HEK293 (cell line): ENCODE measurements at regions not wholly inside any gene's neighbourhood (a gene's known extent, or its start where the extent isn't known, plus 50 kb on each side); places are given as distances from the start of the nearest gene placed in this dataset.
A peak's percentile ranks its signal among the peaks of the same experiment; 100 is the strongest.

ENCODE experiments used
- CTCF ChIA-PET: fragments of 350-600 bp; formaldehyde crosslinking; extraction: SDS; loops from one replicate; lab custom pipeline; 2021; ENCODE audit warnings: antibody characterized with exemption; lab: Yijun Ruan, JAX
- POLR2A ChIA-PET: fragments of 300-600 bp; formaldehyde crosslinking; extraction: SDS; loops from one replicate; lab custom pipeline; 2020; ENCODE audit warnings: antibody characterized with exemption, inconsistent platforms; lab: Yijun Ruan, JAX
- H3K27ac ChIP-seq: fragments of 200-500 bp; sonication (Bioruptor generic); 2 replicates; pipeline ENCODE4 v1.5.1; 2014; ENCODE audit warnings: low read depth, low read length, control low read depth, inconsistent platforms; ENCODE audit errors: extremely low read depth
- H3K36me3 ChIP-seq, 2 experiments: fragments of 200-500 bp in 1 of 2; sonication (Bioruptor generic) in 1 of 2; 1 replicate in 1 of 2; 2 replicates in 1 of 2; pipeline ENCODE4 v1.5.1; 2014 to 2017; ENCODE audit warnings: inconsistent platforms in 2 of 2, low read length in 2 of 2; ENCODE audit not compliant: control insufficient read depth in 2 of 2, insufficient read depth in 1 of 2
- H3K4me1 ChIP-seq: fragments of 200-500 bp; sonication (Bioruptor generic); 2 replicates; pipeline ENCODE4 v1.5.1; 2014; ENCODE audit warnings: mild to moderate bottlenecking, low read length, inconsistent platforms; ENCODE audit not compliant: control insufficient read depth, insufficient read depth
- H3K4me3 ChIP-seq: 2 replicates; pipeline ENCODE4 v1.5.1; 2011; ENCODE audit warnings: low read depth, mild to moderate bottlenecking, control low read depth, low read length, moderate library complexity
- H3K9me3 ChIP-seq: fragments of 200-500 bp; sonication (Bioruptor generic); 2 replicates; pipeline ENCODE4 v1.5.1; 2014; ENCODE audit warnings: low read depth, low read length, inconsistent platforms; ENCODE audit not compliant: control insufficient read depth, insufficient read depth
- AEBP2 ChIP-seq: fragments of 450-650 bp; formaldehyde crosslinking; IDR thresholded peaks from 2 replicates; pipeline ENCODE4 v1.5.1; 2016; ENCODE audit warnings: missing biosample characterization, missing genetic modification characterization, borderline replicate concordance
- HOXA7 ChIP-seq: sonication (generic); formaldehyde crosslinking; IDR thresholded peaks from 2 replicates; pipeline ENCODE4 v1.8.1; 2022; ENCODE audit warnings: missing genetic modification reagents, borderline replicate concordance
- OSR2 ChIP-seq: fragments of 450-650 bp; formaldehyde crosslinking; IDR thresholded peaks from 2 replicates; pipeline ENCODE4 v1.5.1; 2016; ENCODE audit warnings: missing biosample characterization, missing genetic modification characterization
- PRDM2 ChIP-seq: fragments of 450-650 bp; formaldehyde crosslinking; IDR thresholded peaks from 2 replicates; pipeline ENCODE4 v1.5.1; 2016; ENCODE audit warnings: missing biosample characterization, missing genetic modification characterization, borderline replicate concordance
- ZBTB6 ChIP-seq: fragments of 450-650 bp; formaldehyde crosslinking; IDR thresholded peaks from 2 replicates; pipeline ENCODE4 v1.5.1; 2017; ENCODE audit warnings: missing biosample characterization, missing genetic modification characterization
- ZFHX2 ChIP-seq: fragments of 450-650 bp; formaldehyde crosslinking; conservative IDR thresholded peaks from 2 replicates; pipeline ENCODE4 v1.5.1; 2016; ENCODE audit warnings: missing biosample characterization, missing genetic modification characterization
- ZNF138 ChIP-seq: fragments of 450-650 bp; formaldehyde crosslinking; IDR thresholded peaks from 2 replicates; pipeline ENCODE4 v1.5.1; 2016; ENCODE audit warnings: missing biosample characterization, missing genetic modification characterization, borderline replicate concordance
- ZNF335 ChIP-seq: fragments of 450-650 bp; formaldehyde crosslinking; conservative IDR thresholded peaks from 2 replicates; pipeline ENCODE4 v1.5.1; 2016; ENCODE audit warnings: missing biosample characterization, missing genetic modification characterization
- ZNF48 ChIP-seq: fragments of 450-650 bp; formaldehyde crosslinking; IDR thresholded peaks from 2 replicates; pipeline ENCODE4 v1.5.1; 2016; ENCODE audit warnings: missing biosample characterization, missing genetic modification characterization
- ZNF501 ChIP-seq: fragments of 450-650 bp; formaldehyde crosslinking; IDR thresholded peaks from 2 replicates; pipeline ENCODE4 v1.5.1; 2016; ENCODE audit warnings: missing biosample characterization, missing genetic modification characterization
- ZNF596 ChIP-seq: fragments of 450-650 bp; IDR thresholded peaks from 2 replicates; pipeline ENCODE4 v1.5.0; 2018; ENCODE audit warnings: missing biosample characterization, mild to moderate bottlenecking, missing genetic modification characterization, moderate library complexity
- ZNF704 ChIP-seq: fragments of 450-650 bp; formaldehyde crosslinking; IDR thresholded peaks from 2 replicates; pipeline ENCODE4 v1.5.1; 2016; ENCODE audit warnings: missing biosample characterization, missing genetic modification characterization
- ZNF747 ChIP-seq: fragments of 450-650 bp; formaldehyde crosslinking; IDR thresholded peaks from 2 replicates; pipeline ENCODE4 v1.5.1; 2016; ENCODE audit warnings: missing biosample characterization, missing genetic modification characterization
- ZNF76 ChIP-seq: fragments of 450-650 bp; formaldehyde crosslinking; IDR thresholded peaks from 2 replicates; pipeline ENCODE4; 2016; ENCODE audit warnings: low read depth, missing biosample characterization, missing genetic modification characterization, borderline replicate concordance
- ZSCAN16 ChIP-seq: fragments of 450-650 bp; formaldehyde crosslinking; IDR thresholded peaks from 2 replicates; pipeline ENCODE4 v1.5.1; 2016; ENCODE audit warnings: missing biosample characterization, missing genetic modification characterization
- ZSCAN4 ChIP-seq: fragments of 450-650 bp; formaldehyde crosslinking; IDR thresholded peaks from 2 replicates; pipeline ENCODE4 v1.5.1; 2017; ENCODE audit warnings: missing biosample characterization, missing genetic modification characterization

GRCh38 chr7:25704413-25704812 is 447.6 kb upstream of the NFE2L3 start:
- H3K36me3 ChIP-seq, result no peaks in the 10 kb centered on the region
- TF ChIP-seq ZNF596, result no peak
- TF ChIP-seq ZNF704 (tag by site-specific recombination), result no peak
- no peak for TF ChIP-seq ZNF76
- no peak for TF ChIP-seq ZSCAN16 (tag by site-specific recombination)
- no peak for TF ChIP-seq HOXA7 (CRISPR knock-in tag)
- TF ChIP-seq, all 188 proteins: peak for 0
- Histone ChIP-seq H3K9me3 (no peaks in the 10 kb centered on the region), H3K4me1 (no peaks in the 10 kb centered on the region), H3K27ac (no peak overlapping the region), H3K4me3 (no peak overlapping the region)
- ChIA-PET POLR2A (interaction anchor here (0.6 kb wide), 1 partner anchor 649 kb away, joined by 10 read pairs; no protein-coding TSS in a partner anchor), CTCF (interaction anchor here (0.6 to 0.7 kb wide), 4 partner anchors 33 to 1302 kb away, joined by 3 read pairs; no protein-coding TSS in a partner anchor)

GRCh38 chr7:25706764-25707163 is 445.2 kb upstream of the NFE2L3 start:
- Histone ChIP-seq H3K9me3 (no peaks in the 10 kb centered on the region), H3K4me3 (no peak overlapping the region), H3K36me3 (no peaks in the 10 kb centered on the region), H3K27ac (no peak overlapping the region), H3K4me1 (no peaks in the 10 kb centered on the region)
- ChIA-PET POLR2A (no interaction called here), CTCF (no interaction called here)
- TF ChIP-seq ZSCAN4 (tag by site-specific recombination), result no peak
- TF ChIP-seq AEBP2 (tag by site-specific recombination), result no peak
- TF ChIP-seq ZNF747 (tag by site-specific recombination), result no peak

- no peaks in the 10 kb centered on the region for H3K4me1 ChIP-seq
Measured at GRCh38 chr7:25707768-25708620, 444.0 kb upstream of the NFE2L3 start.

GRCh38 chr7:25710959-25711358 is 441.0 kb upstream of the NFE2L3 start:
- Histone ChIP-seq H3K36me3 (no peaks in the 10 kb centered on the region), H3K4me1 (no peaks in the 10 kb centered on the region), H3K4me3 (no peak overlapping the region), H3K9me3 (no peaks in the 10 kb centered on the region), H3K27ac (no peak overlapping the region)
- ChIA-PET POLR2A (no interaction called here), CTCF (interaction anchor here (0.6 to 2.3 kb wide), 2 partner anchors 10 to 128 kb away, joined by 3 to 14 read pairs; no protein-coding TSS in a partner anchor)
- TF ChIP-seq ZNF138 (no peak), ZNF335 (no peak), OSR2 (tag by site-specific recombination) (no peak), ZNF501 (tag by site-specific recombination) (no peak), ZBTB6 (tag by site-specific recombination) (no peak), PRDM2 (tag by site-specific recombination) (no peak)

More at GRCh38 chr7:25707768-25708620, 444.0 kb upstream of the NFE2L3 start:
- 0 out of 2 replicates have a peak, but pooled peaks have one; percentile 26 for TF ChIP-seq ZFHX2 (tag by site-specific recombination)
- TF ChIP-seq ZNF48 (tag by site-specific recombination), result no peak
- Histone ChIP-seq H3K27ac (no peak overlapping the region), H3K4me3 (no peak overlapping the region), H3K9me3 (no peaks in the 10 kb centered on the region), H3K36me3 (no peaks in the 10 kb centered on the region)
- POLR2A ChIA-PET, result no interaction called here
- CTCF ChIA-PET, result interaction anchor here (0.9 to 1.0 kb wide), 4 partner anchors 13 to 146 kb away, joined by 3 to 5 read pairs (median 3); no protein-coding TSS in a partner anchor
